HUES6 (cell line): ENCODE measurements at regions not wholly inside any gene's neighbourhood (a gene's known extent, or its start where the extent isn't known, plus 50 kb on each side); places are given as distances from the start of the nearest gene placed in this dataset.

Experiments used
- H3K27ac ChIP-seq: 2 replicates; pipeline ENCODE4 v1.7.0; 2013; ENCODE audit warnings: low read depth, mild to moderate bottlenecking, low read length, inconsistent platforms
- H3K27me3 ChIP-seq: 2 replicates; pipeline ENCODE4 v1.6.1; 2013; ENCODE audit warnings: low read length; ENCODE audit not compliant: control insufficient read depth, insufficient read depth
- H3K36me3 ChIP-seq: 2 replicates; pipeline ENCODE4 v1.6.1; 2013; ENCODE audit warnings: low read length; ENCODE audit not compliant: control insufficient read depth, insufficient read depth
- H3K4me1 ChIP-seq: 2 replicates; pipeline ENCODE4 v1.6.1; 2013; ENCODE audit warnings: low read length; ENCODE audit not compliant: control insufficient read depth, insufficient read depth
- H3K4me3 ChIP-seq: 2 replicates; pipeline ENCODE4 v1.5.1; 2013; ENCODE audit warnings: low read depth, low read length
- H3K9ac ChIP-seq: one replicate; pipeline ENCODE4 v1.6.1; 2013; ENCODE audit warnings: mild to moderate bottlenecking, low read length
- H3K9me3 ChIP-seq: 2 replicates; pipeline ENCODE4 v1.6.1; 2013; ENCODE audit warnings: low read depth, low read length; ENCODE audit not compliant: control insufficient read depth, insufficient read depth

DNA sequence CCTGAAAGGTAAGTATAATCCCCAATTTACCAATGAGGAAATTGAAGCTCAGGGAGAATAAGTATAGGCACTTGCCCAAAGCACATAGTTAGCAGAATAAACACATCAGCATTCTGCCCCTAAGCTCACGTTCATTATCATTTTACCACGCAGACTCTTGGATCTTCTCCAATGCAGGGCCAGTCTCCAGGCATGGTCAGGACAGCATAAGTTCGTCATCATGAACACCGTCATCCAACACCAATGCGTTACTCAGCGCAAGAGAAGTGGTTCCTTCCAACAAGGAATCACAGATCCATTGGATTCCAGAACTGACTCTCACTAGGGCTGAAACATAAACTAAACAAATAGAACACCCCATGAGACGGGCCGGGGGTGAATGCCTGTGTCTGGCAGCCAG lies 86.5 kb upstream of the GPM6B start:
- peaks cover 27% of the 10 kb centered on the region for H3K4me1 ChIP-seq
- no peak overlapping the region for H3K4me3 ChIP-seq
- no peak overlapping the region for H3K27ac ChIP-seq
- no peak overlapping the region for H3K9ac ChIP-seq
- no peaks in the 10 kb centered on the region for H3K9me3 ChIP-seq
- H3K36me3 ChIP-seq: 0 out of 2 replicates have a peak, but pooled peaks cover 4% of the 10 kb centered on the region
- no peaks in the 10 kb centered on the region; the same call in 1 of the 2 replicates for H3K27me3 ChIP-seq

DNA sequence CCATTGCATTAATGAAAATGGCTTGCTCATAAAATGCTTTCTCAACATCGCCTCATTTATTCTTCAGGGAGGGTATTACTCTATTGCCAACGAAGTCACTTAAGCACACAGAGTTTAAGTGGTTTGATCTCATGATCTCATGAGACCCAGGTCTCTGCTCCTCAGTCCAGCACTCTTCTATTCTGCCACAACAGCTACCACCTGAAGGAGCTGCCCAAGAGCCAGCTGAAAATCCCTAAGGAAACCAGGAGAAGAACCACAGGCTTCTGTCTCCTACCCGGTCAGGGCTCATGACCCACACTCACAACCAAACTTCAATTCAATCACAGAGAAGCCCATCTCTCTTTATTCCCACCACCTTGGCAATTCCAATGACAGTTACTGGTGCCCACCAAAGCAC lies 85.5 kb upstream of the GPM6B start:
- Histone ChIP-seq H3K9ac (no peak overlapping the region), H3K27me3 (no peaks in the 10 kb centered on the region; the same call in 1 of the 2 replicates), H3K9me3 (no peaks in the 10 kb centered on the region), H3K36me3 (0 out of 2 replicates have a peak, but pooled peaks cover 4% of the 10 kb centered on the region), H3K4me3 (no peak overlapping the region), H3K4me1 (peaks cover 30% of the 10 kb centered on the region), H3K27ac (no peak overlapping the region)

DNA sequence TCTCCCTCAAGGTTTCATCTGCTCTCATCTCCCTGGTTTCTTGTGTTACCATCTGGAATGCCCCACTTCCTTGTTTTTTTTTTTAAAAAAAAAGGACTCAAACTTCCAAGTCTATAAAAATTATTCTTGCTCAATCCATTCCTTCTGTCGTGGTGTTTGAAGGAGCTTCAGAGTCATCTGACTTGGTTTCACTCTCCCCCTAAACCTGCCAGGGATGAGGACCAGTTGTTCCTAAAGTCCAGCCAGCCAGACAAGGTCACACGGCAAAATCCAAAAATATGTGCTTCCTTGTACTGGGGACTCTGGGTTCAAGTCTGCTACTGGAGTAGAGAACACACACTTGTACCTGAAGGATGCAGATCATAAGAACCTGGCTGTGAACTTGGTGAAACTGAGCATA lies 84.5 kb upstream of the GPM6B start:
- Histone ChIP-seq H3K4me1 (peaks cover 30% of the 10 kb centered on the region), H3K9ac (no peak overlapping the region), H3K36me3 (0 out of 2 replicates have a peak, but pooled peaks cover 4% of the 10 kb centered on the region), H3K27ac (no peak overlapping the region), H3K4me3 (no peak overlapping the region), H3K9me3 (no peaks in the 10 kb centered on the region), H3K27me3 (no peaks in the 10 kb centered on the region; the same call in 1 of the 2 replicates)

DNA sequence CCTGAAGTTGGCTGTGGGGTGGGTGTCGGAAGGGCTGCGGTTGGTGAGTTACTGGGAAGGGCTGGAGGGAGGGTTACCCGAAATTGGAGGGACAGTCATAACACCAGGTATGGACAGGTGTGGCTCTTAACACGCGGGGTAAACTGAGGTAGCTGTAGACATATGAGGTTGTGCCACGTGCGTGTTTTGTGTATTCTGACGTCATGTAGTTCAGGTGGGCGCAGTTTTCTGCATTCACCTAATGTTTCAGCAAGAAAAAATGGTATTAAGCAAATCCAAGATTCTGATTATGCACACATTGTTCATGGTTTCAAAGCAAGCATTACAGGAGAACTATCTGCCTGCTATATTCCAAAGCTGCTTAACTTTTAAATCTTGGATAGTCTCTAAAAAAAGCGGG lies 83.5 kb upstream of the GPM6B start:
- H3K4me1 ChIP-seq: peaks cover 20% of the 10 kb centered on the region
- H3K27ac ChIP-seq: no peak overlapping the region
- no peaks in the 10 kb centered on the region; the same call in 1 of the 2 replicates for H3K27me3 ChIP-seq
- H3K9ac ChIP-seq: no peak overlapping the region
- H3K9me3 ChIP-seq: no peaks in the 10 kb centered on the region
- H3K36me3 ChIP-seq: 0 out of 2 replicates have a peak, but pooled peaks cover 4% of the 10 kb centered on the region
- H3K4me3 ChIP-seq: no peak overlapping the region

DNA sequence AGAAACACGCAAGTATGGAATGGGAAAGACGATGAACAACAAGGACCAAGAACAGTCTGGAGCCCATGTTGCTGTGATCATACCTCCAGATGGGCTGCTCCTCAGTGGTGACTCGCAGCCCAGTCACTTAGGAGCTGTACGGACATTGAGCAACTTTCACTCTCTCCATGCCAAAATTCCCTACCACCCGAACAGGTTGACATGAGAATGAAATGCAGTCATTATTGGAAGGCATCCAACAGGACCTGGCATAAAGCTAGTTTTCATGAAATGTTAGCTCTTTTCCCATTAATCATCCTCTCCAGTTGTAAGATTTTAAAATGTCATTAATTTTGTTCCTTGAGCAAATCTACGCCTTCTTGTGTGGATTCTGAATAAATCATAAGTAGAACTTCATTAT lies 82.7 kb upstream of the GPM6B start:
- Histone ChIP-seq H3K27ac (no peak overlapping the region), H3K9ac (no peak overlapping the region), H3K4me1 (peaks cover 23% of the 10 kb centered on the region), H3K4me3 (no peak overlapping the region), H3K36me3 (0 out of 2 replicates have a peak, but pooled peaks cover 4% of the 10 kb centered on the region), H3K9me3 (no peaks in the 10 kb centered on the region), H3K27me3 (no peaks in the 10 kb centered on the region; the same call in 1 of the 2 replicates)

DNA sequence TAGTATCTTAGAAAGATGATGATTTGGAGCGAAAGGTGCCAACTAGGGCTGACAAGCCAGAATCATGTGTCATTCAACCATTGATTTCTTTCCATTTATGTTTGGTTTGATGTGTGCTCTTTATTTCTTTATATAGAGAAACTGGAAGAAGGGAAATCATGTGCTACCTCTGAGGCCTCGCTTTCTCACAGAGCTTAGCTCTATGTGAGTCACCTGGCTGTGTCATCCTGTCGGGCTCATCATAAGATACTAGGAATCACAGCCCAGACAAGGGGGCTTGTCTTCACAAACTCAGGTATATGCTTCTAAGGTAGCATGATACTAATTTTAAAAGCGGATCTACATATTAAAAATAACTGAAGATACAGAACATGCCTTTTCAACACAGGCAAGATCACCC lies 81.7 kb upstream of the GPM6B start:
- Histone ChIP-seq H3K9me3 (no peaks in the 10 kb centered on the region), H3K36me3 (0 out of 2 replicates have a peak, but pooled peaks cover 4% of the 10 kb centered on the region), H3K27me3 (no peaks in the 10 kb centered on the region; the same call in 1 of the 2 replicates), H3K4me1 (peaks cover 26% of the 10 kb centered on the region), H3K9ac (no peak overlapping the region), H3K4me3 (no peak overlapping the region), H3K27ac (peak overlapping the region; percentile 36; the same call in 1 of the 2 replicates)

DNA sequence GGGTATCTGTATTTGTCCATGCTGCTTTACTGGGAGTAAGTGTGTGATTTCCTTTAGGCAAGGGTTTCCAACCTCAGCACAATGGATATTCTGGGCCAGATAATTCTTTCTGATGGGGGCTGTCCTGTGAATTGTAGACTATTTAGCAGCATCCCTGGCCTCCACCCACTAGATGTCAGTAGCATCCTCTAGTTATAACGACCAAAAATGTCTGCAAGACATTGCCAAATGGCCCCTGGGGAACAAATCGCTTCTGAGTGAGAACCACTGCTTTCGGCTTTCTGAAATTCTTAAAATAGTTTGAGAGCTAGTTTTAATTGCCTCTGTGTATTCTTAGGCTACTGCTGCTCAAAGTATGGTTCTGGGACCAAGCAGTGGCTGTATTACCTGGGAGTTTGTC lies 81.2 kb upstream of the GPM6B start:
- no peaks in the 10 kb centered on the region for H3K9me3 ChIP-seq
- H3K4me1 ChIP-seq: peaks cover 26% of the 10 kb centered on the region
- 0 out of 2 replicates have a peak, but pooled peaks cover 2% of the 10 kb centered on the region for H3K36me3 ChIP-seq
- H3K9ac ChIP-seq: no peak overlapping the region
- no peak overlapping the region for H3K4me3 ChIP-seq
- no peaks in the 10 kb centered on the region; the same call in 1 of the 2 replicates for H3K27me3 ChIP-seq
- peak overlapping the region; percentile 36; the same call in 1 of the 2 replicates for H3K27ac ChIP-seq

DNA sequence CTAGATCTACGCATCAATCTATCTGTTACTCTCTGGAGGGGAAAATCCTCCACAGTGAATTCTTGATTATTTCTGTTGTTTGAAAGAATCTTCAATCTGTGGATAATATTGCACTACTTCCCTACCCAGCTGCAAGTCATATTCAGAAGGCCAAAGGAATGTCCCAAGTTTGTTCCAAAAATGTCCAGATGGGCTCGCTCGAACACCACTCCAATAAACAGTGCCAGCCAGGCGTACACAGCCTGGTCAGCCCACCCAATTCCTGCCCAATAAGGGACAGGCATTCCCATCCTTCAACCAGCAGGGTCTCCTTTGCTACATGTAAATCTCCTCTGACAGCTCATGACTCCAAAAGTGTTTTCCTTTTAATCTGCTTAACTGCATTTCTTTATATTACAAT lies 80.7 kb upstream of the GPM6B start:
- H3K4me3 ChIP-seq: no peak overlapping the region
- H3K9ac ChIP-seq: no peak overlapping the region
- H3K36me3 ChIP-seq: no peaks in the 10 kb centered on the region
- H3K27ac ChIP-seq: no peak overlapping the region
- no peaks in the 10 kb centered on the region for H3K9me3 ChIP-seq
- H3K27me3 ChIP-seq: no peaks in the 10 kb centered on the region; the same call in 1 of the 2 replicates
- peaks cover 26% of the 10 kb centered on the region for H3K4me1 ChIP-seq

DNA sequence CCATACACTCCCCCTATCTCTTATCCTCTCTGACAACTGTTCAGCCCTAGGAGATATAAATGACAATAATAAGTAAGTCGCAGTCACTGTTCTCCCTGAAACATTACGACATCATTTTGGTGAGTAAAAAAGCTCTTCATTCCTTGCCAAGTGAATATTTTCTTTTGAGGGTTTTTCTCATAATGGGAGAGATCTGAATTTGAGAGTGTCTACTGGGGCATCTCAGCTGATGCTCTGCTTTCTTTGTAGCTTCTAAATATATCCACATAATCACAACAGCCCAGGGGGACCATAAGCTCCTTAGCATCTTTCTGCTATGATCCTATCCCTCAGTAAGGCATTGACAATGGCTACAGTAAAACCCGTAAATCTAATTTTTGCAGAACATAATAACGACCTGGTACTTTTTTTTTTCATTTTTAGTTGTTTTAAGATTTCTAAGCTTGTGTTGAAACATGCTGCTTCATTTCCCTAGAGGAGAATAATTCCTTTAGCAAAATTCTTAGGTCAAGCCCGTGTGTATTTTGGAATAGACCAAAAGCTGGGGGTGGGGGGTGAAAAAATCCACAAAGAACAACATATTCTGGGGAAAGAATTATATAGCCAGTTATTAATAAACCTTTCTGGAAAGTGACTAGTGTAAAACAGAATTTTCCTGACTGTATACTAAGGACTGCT lies 78.1 kb upstream of the GPM6B start:
- H3K9me3 ChIP-seq: no peaks in the 10 kb centered on the region

DNA sequence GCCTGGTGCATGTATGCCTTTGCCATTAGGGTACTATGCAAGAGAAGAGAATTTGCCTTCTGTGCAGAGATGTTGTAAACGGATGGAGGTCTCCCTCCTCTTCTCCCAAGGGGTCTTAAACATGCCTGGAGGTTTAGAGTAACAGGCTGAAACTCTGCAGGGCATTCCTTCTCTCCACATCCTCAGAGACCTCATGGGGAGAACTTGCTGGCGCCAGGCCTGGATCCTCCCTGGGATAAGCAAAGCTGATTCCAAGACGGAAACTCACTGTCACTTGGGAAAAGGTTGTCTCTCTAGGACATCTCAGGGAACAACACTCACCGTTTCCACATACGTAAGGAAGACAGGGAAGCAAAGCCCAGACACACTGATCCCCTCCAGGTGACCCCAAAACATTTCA lies 76.9 kb upstream of the GPM6B start:
- H3K36me3 ChIP-seq: no peaks in the 10 kb centered on the region
- H3K9me3 ChIP-seq: no peaks in the 10 kb centered on the region
- H3K4me3 ChIP-seq: no peak overlapping the region
- H3K27ac ChIP-seq: no peak overlapping the region
- no peak overlapping the region for H3K9ac ChIP-seq
- H3K4me1 ChIP-seq: peaks cover 39% of the 10 kb centered on the region
- H3K27me3 ChIP-seq: no peaks in the 10 kb centered on the region

More for the DNA sequence above, 78.1 kb upstream of the GPM6B start:
- Histone ChIP-seq H3K27me3 (no peaks in the 10 kb centered on the region; the same call in 1 of the 2 replicates), H3K9ac (no peak overlapping the region), H3K27ac (no peak overlapping the region), H3K4me3 (no peak overlapping the region), H3K36me3 (no peaks in the 10 kb centered on the region), H3K4me1 (peaks cover 32% of the 10 kb centered on the region)

DNA sequence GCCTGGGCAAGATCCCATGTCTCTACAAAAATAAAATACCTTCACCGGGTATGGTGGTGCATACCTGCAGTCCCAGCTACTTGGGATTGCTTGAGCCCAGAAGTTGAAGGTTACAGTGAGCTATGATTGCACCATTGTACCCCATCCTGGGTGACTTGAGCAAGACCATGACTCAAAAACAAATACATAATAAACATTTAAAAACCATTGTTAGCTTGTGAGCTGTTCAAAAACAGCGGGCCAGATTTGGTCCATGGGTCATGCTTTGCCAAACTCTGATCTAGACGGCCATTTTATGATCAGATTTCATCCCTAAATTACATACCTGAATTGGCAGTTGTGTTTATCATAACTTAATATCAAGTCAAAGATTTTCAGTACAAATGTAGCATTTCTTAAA lies 76.0 kb upstream of the GPM6B start:
- Histone ChIP-seq H3K27ac (no peak overlapping the region), H3K4me3 (no peak overlapping the region), H3K9me3 (no peaks in the 10 kb centered on the region), H3K4me1 (peaks cover 44% of the 10 kb centered on the region), H3K9ac (no peak overlapping the region), H3K36me3 (no peaks in the 10 kb centered on the region), H3K27me3 (no peaks in the 10 kb centered on the region)
